ENCODE measurements at regions not wholly inside any gene's neighbourhood (a gene's known extent, or its start where the extent isn't known, plus 50 kb on each side); places are given as distances from the start of the nearest gene placed in this dataset.

- peak; percentile 27 for ATAC-seq
- Histone ChIP-seq H3K27me3 (replicated peaks in 1 of 2; ENCODE audit: control insufficient read depth in 2 of 2, insufficient read depth in 2 of 2, low read length in 1 of 2) (no peaks in the 10 kb centered on the region; a peak in 1 of 4 replicates), H3K9me3 (replicated peaks; ENCODE audit: control insufficient read depth, insufficient read depth, low read length) (no peaks in the 10 kb centered on the region), H3K36me3 (ENCODE audit: control insufficient read depth in 2 of 2, insufficient read depth in 2 of 2, low read length in 1 of 2) (no peaks in the 10 kb centered on the region), H3K9ac (ENCODE audit: control insufficient read depth, insufficient read depth, low read length) (no peak overlapping the region), H3K4me1 (ENCODE audit: control insufficient read depth, insufficient read depth, low read length) (no peaks in the 10 kb centered on the region), H3K4me3 (no peak overlapping the region), H2AFZ (ENCODE audit: control insufficient read depth, low read depth, low read length) (no peak overlapping the region), H3K4me2 (ENCODE audit: control insufficient read depth, insufficient read depth) (no peak overlapping the region), H3K79me2 (ENCODE audit: control insufficient read depth, insufficient read depth, low read length) (no peaks in the 10 kb centered on the region), H4K20me1 (ENCODE audit: control insufficient read depth, insufficient read depth) (no peaks in the 10 kb centered on the region), H3K27ac (ENCODE audit: control insufficient read depth, insufficient read depth) (no peak overlapping the region)
- ChIA-PET POLR2A (no interaction called here), CTCF (no interaction called here), SMC1A (ENCODE audit: uncharacterized antibody, unreplicated experiment) (interaction anchor here (1.2 to 2.3 kb wide), 4 partner anchors 22 to 156 kb away, joined by 3 to 6 read pairs (median 4); no protein-coding TSS in a partner anchor), RAD21 (ENCODE audit: unreplicated experiment) (interaction anchor here (0.6 kb wide), 1 partner anchor 10 kb away, joined by 3 read pairs; no protein-coding TSS in a partner anchor)
- FAIRE-seq, result no peak
- no TSS peak for BruUV-seq (replicated peaks)
- intact Hi-C loops (cut with micrococcal nuclease; ENCODE audit: unreplicated experiment) (no loop called here), in situ Hi-C loops (cut with MboI) (no loop called here)
- TF ChIP-seq ZNF217 (IDR thresholded peaks at IDR 0.05) (no peak), ZBED1 (IDR thresholded peaks at IDR 0.05; ENCODE audit: borderline replicate concordance) (no peak), TARDBP (IDR thresholded peaks at IDR 0.05; ENCODE audit: borderline replicate concordance) (no peak), POLR2AphosphoS2 (IDR thresholded peaks at IDR 0.05; ENCODE audit: low read depth, low read length) (no peak), RAD51 (IDR thresholded peaks at IDR 0.05) (no peak), BCL11A (IDR thresholded peaks at IDR 0.05; ENCODE audit: low read depth, low read length) (no peak), CREM (IDR thresholded peaks at IDR 0.05; ENCODE audit: low read depth) (no peak), CBX5 (IDR thresholded peaks at IDR 0.05; ENCODE audit: low read depth) (no peak)
- 47% methylated on average over 16 of the region's 16 CpGs for WGBS (ENCODE audit: insufficient coverage, insufficient replicate concordance, low lambda C conversion rate, missing lambda C conversion rate)
- DNase-seq (ENCODE audit: low read depth, low spot score), result no peak
Observed at GRCh38 chr10:124232686-124233545, 139.5 kb upstream of the CHST15 start.

Measured in GM12878 (cell line).